ENCODE measurements at regions not wholly inside any gene's neighbourhood (a gene's known extent, or its start where the extent isn't known, plus 50 kb on each side); places are given as distances from the start of the nearest gene placed in this dataset.

DNA sequence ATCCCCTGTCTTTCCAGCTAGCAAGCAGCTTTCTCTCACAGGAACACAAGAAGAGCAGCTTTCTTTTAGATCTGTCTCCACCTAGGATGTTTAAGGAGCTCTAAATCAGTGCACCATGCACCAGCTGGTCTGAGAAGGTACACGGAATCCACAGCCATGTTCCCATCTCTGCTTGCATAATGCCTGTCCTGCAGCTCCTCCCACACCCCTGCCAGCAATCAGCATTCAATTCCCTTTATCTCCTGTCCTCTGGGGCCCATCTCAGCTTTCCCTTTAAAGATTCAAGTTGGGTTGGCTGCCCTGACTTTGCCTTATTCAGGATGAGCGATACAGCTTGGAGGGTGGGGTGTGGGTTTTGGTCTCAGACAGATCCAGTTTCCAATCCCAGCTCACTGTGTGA lies 826.3 kb downstream of the BCL11B start:
- Mint-ChIP-seq H3K4me1 (peaks cover 0 to 4% of the 10 kb centered on the region in 2 donors), H3K27me3 (ENCODE audit: low read depth in 2 of 2) (peaks cover 2 to 4% of the 10 kb centered on the region in 2 donors), H3K9me3 (no peaks in the 10 kb centered on the region), H3K4me3 (no peak overlapping the region), H3K36me3 (no peaks in the 10 kb centered on the region), H3K27ac (no peak overlapping the region)
- Histone ChIP-seq H3K27me3 (ENCODE audit: control insufficient read depth, insufficient read depth, low read length) (no peaks in the 10 kb centered on the region), H3K4me3 (ENCODE audit: low read length) (no peak overlapping the region), H3K4me1 (ENCODE audit: control insufficient read depth, insufficient read depth, low read length) (peaks cover 3% of the 10 kb centered on the region), H3K36me3 (ENCODE audit: control insufficient read depth, insufficient read depth, low read length) (no peaks in the 10 kb centered on the region), H3K27ac (ENCODE audit: low read length) (no peak overlapping the region), H3K9me3 (ENCODE audit: control insufficient read depth, insufficient read depth, low read length) (no peaks in the 10 kb centered on the region)
- TF ChIP-seq, protein P1, sequence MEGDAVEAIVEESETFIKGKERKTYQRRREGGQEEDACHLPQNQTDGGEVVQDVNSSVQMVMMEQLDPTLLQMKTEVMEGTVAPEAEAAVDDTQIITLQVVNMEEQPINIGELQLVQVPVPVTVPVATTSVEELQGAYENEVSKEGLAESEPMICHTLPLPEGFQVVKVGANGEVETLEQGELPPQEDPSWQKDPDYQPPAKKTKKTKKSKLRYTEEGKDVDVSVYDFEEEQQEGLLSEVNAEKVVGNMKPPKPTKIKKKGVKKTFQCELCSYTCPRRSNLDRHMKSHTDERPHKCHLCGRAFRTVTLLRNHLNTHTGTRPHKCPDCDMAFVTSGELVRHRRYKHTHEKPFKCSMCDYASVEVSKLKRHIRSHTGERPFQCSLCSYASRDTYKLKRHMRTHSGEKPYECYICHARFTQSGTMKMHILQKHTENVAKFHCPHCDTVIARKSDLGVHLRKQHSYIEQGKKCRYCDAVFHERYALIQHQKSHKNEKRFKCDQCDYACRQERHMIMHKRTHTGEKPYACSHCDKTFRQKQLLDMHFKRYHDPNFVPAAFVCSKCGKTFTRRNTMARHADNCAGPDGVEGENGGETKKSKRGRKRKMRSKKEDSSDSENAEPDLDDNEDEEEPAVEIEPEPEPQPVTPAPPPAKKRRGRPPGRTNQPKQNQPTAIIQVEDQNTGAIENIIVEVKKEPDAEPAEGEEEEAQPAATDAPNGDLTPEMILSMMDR (IDR thresholded peaks at IDR 0.05), result no peak
- intact Hi-C loops (cut with micrococcal nuclease), result no loop called here
- ATAC-seq (no peak), DNase-seq (no peak)
- WGBS (ENCODE audit: insufficient coverage), result 68% methylated on average over 2 of the region's 2 CpGs

- intact Hi-C loops (cut with micrococcal nuclease), result no loop called here
- Mint-ChIP-seq H3K4me1 (peaks cover 0 to 4% of the 10 kb centered on the region in 2 donors), H3K36me3 (no peaks in the 10 kb centered on the region), H3K27ac (no peak overlapping the region), H3K9me3 (no peaks in the 10 kb centered on the region), H3K27me3 (ENCODE audit: low read depth in 2 of 2) (peaks cover 0 to 3% of the 10 kb centered on the region in 2 donors), H3K4me3 (no peak overlapping the region)
- H3K4me1 ChIP-seq (ENCODE audit: control insufficient read depth, insufficient read depth, low read length), result peaks cover 3% of the 10 kb centered on the region
- H3K36me3 ChIP-seq (ENCODE audit: control insufficient read depth, insufficient read depth, low read length), result no peaks in the 10 kb centered on the region
- TF ChIP-seq, protein P1 (IDR thresholded peaks at IDR 0.05), result no peak
- no peak overlapping the region for H3K27ac ChIP-seq (ENCODE audit: low read length)
- DNase-seq (no peak), ATAC-seq (no peak)
- 62% methylated on average over 2 of the region's 3 CpGs for WGBS (ENCODE audit: insufficient coverage)
- H3K27me3 ChIP-seq (ENCODE audit: control insufficient read depth, insufficient read depth, low read length), result no peaks in the 10 kb centered on the region
- H3K4me3 ChIP-seq (ENCODE audit: low read length), result no peak overlapping the region
- no peaks in the 10 kb centered on the region for H3K9me3 ChIP-seq (ENCODE audit: control insufficient read depth, insufficient read depth, low read length)
These were observed 825.5 kb downstream of the BCL11B start for GRCh38 chr14:98446508-98446907.

DNA sequence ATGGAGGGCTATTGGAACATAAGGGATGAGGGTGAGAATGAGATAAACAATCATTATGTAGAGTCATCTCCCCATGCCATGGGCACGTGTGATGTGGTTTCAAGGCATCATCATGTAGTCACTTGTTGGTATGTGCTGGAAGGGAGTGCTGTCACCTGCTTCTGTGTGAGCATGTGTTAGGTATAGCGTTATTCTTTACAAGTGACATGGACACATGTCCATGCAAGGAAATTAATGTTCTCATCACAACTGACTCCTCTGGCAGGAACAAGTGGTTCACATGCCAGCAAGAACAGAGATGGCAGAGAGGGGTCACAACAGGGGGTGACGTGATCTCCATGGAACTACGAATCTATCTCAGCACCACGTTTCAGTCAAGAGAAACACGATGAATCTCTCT lies 815.8 kb downstream of the BCL11B start:
- Mint-ChIP-seq H3K4me1 (no peaks in the 10 kb centered on the region), H3K27ac (no peak overlapping the region), H3K4me3 (no peak overlapping the region), H3K9me3 (peaks cover 3% of the 10 kb centered on the region in 2 donors), H3K36me3 (no peaks in the 10 kb centered on the region), H3K27me3 (ENCODE audit: low read depth in 2 of 2) (peaks cover 11 to 17% of the 10 kb centered on the region in 2 donors)
- Histone ChIP-seq H3K9me3 (ENCODE audit: control insufficient read depth, insufficient read depth, low read length) (no peaks in the 10 kb centered on the region), H3K27ac (ENCODE audit: low read length) (no peak overlapping the region), H3K27me3 (ENCODE audit: control insufficient read depth, insufficient read depth, low read length) (no peaks in the 10 kb centered on the region), H3K36me3 (ENCODE audit: control insufficient read depth, insufficient read depth, low read length) (no peaks in the 10 kb centered on the region), H3K4me1 (ENCODE audit: control insufficient read depth, insufficient read depth, low read length) (no peaks in the 10 kb centered on the region), H3K4me3 (ENCODE audit: low read length) (no peak overlapping the region)
- DNase-seq (no peak), ATAC-seq (no peak)
- intact Hi-C loops (cut with micrococcal nuclease), result no loop called here
- TF ChIP-seq, protein P1 (IDR thresholded peaks at IDR 0.05), result no peak
- 88% methylated on average over 6 of the region's 6 CpGs for WGBS (ENCODE audit: insufficient coverage)

GRCh38 chr14:98458702-98459101 lies 813.3 kb downstream of the BCL11B start:
- Histone ChIP-seq H3K27me3 (ENCODE audit: control insufficient read depth, insufficient read depth, low read length) (no peaks in the 10 kb centered on the region), H3K27ac (ENCODE audit: low read length) (no peak overlapping the region), H3K9me3 (ENCODE audit: control insufficient read depth, insufficient read depth, low read length) (no peaks in the 10 kb centered on the region), H3K4me1 (ENCODE audit: control insufficient read depth, insufficient read depth, low read length) (no peaks in the 10 kb centered on the region), H3K36me3 (ENCODE audit: control insufficient read depth, insufficient read depth, low read length) (no peaks in the 10 kb centered on the region), H3K4me3 (ENCODE audit: low read length) (no peak overlapping the region)
- H3K27ac Mint-ChIP-seq, result no peak overlapping the region
- no peak overlapping the region for H3K4me3 Mint-ChIP-seq
- intact Hi-C loops (cut with micrococcal nuclease), result no loop called here
- H3K36me3 Mint-ChIP-seq, result no peaks in the 10 kb centered on the region
- ATAC-seq (no peak), DNase-seq (no peak)
- H3K4me1 Mint-ChIP-seq, result no peaks in the 10 kb centered on the region
- TF ChIP-seq, protein P1 (IDR thresholded peaks at IDR 0.05), result no peak
- peaks cover 7 to 18% of the 10 kb centered on the region in 2 donors for H3K27me3 Mint-ChIP-seq (ENCODE audit: low read depth in 2 of 2)
- peaks cover 3% of the 10 kb centered on the region in 2 donors for H3K9me3 Mint-ChIP-seq
